ENCODE measurements at regions not wholly inside any gene's neighbourhood (a gene's known extent, or its start where the extent isn't known, plus 50 kb on each side); places are given as distances from the start of the nearest gene placed in this dataset.

- TF ChIP-seq, protein P1, sequence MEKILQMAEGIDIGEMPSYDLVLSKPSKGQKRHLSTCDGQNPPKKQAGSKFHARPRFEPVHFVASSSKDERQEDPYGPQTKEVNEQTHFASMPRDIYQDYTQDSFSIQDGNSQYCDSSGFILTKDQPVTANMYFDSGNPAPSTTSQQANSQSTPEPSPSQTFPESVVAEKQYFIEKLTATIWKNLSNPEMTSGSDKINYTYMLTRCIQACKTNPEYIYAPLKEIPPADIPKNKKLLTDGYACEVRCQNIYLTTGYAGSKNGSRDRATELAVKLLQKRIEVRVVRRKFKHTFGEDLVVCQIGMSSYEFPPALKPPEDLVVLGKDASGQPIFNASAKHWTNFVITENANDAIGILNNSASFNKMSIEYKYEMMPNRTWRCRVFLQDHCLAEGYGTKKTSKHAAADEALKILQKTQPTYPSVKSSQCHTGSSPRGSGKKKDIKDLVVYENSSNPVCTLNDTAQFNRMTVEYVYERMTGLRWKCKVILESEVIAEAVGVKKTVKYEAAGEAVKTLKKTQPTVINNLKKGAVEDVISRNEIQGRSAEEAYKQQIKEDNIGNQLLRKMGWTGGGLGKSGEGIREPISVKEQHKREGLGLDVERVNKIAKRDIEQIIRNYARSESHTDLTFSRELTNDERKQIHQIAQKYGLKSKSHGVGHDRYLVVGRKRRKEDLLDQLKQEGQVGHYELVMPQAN (IDR thresholded peaks at IDR 0.05; ENCODE audit: borderline replicate concordance): no peak
- TF ChIP-seq SIN3A (IDR thresholded peaks at IDR 0.05; ENCODE audit: borderline replicate concordance in 2 of 2, control insufficient read depth in 1 of 2, low read depth in 2 of 2, low read length in 2 of 2) (no peak), ZMIZ1 (IDR thresholded peaks at IDR 0.05; ENCODE audit: low read depth in 2 of 2, low read length in 2 of 2) (no peak), ZNF311 (CRISPR knock-in tag; IDR thresholded peaks at IDR 0.05) (no peak), POLR2AphosphoS2 (IDR thresholded peaks at IDR 0.05; ENCODE audit: low read length) (no peak), SMARCB1 (IDR thresholded peaks at IDR 0.05; ENCODE audit: insufficient read length, low read depth) (no peak), ZNF785 (CRISPR knock-in tag; IDR thresholded peaks at IDR 0.05) (no peak)
- Histone ChIP-seq H3K9ac (ENCODE audit: insufficient read depth in 1 of 2, low read depth in 2 of 2, low read length in 2 of 2) (no peak overlapping the region), H3K4me3 (no peak overlapping the region), H3K36me3 (ENCODE audit: control insufficient read depth, insufficient read depth, low read length) (no peaks in the 10 kb centered on the region), H2AFZ (ENCODE audit: low read depth, low read length) (no peak overlapping the region), H3K9me3 (replicated peaks; ENCODE audit: control insufficient read depth, insufficient read depth, low read depth, low read length) (no peaks in the 10 kb centered on the region), H3K27me3 (ENCODE audit: control insufficient read depth in 2 of 2, insufficient read depth in 2 of 2, low read length in 2 of 2) (no peaks in the 10 kb centered on the region; a peak in 1 of 5 replicates), H3K4me1 (replicated peaks in 1 of 2; ENCODE audit: control insufficient read depth in 2 of 2, insufficient read depth in 2 of 2, low read length in 2 of 2) (no peaks in the 10 kb centered on the region), H3K79me2 (ENCODE audit: control insufficient read depth, insufficient read depth, low read length) (no peaks in the 10 kb centered on the region), H3K9me1 (ENCODE audit: control insufficient read depth, insufficient read depth, low read length) (no peaks in the 10 kb centered on the region), H3K4me2 (ENCODE audit: insufficient read depth, low read length) (no peak overlapping the region), H3K27ac (ENCODE audit: extremely low read depth, low read depth, low read length) (no peak overlapping the region), H4K20me1 (replicated peaks; ENCODE audit: control insufficient read depth, insufficient read depth, low read length) (no peaks in the 10 kb centered on the region)
- DNase-seq (ENCODE audit: extremely low read depth in 1 of 4, low spot score in 3 of 4) (no peak), FAIRE-seq (no peak), ATAC-seq (no peak)
- BruUV-seq (replicated peaks): no TSS peak
- intact Hi-C loops (cut with micrococcal nuclease): no loop called here
- POLR2A ChIA-PET: no interaction called here
- 0% methylated on average over 1 of the region's 1 CpG for WGBS (ENCODE audit: insufficient coverage, low coverage, missing lambda C conversion rate)
- CTCF ChIA-PET (ENCODE audit: low intra/inter-chr PET ratio): no interaction called here
- in situ Hi-C loops (cut with MboI): no loop called here
These were observed 182.0 kb upstream of the HEY2 start for GRCh38 chr6:125567407-125567806.
